Suppressor macrophage (primary cell): ENCODE measurements at regions not wholly inside any gene's neighbourhood (a gene's known extent, or its start where the extent isn't known, plus 50 kb on each side); places are given as distances from the start of the nearest gene placed in this dataset.

Experiments
- DNase-seq, 4 experiments: peaks; one replicate each; pipeline ENCODE4 v3.0.0-alpha.2; 2020 to 2022

DNA sequence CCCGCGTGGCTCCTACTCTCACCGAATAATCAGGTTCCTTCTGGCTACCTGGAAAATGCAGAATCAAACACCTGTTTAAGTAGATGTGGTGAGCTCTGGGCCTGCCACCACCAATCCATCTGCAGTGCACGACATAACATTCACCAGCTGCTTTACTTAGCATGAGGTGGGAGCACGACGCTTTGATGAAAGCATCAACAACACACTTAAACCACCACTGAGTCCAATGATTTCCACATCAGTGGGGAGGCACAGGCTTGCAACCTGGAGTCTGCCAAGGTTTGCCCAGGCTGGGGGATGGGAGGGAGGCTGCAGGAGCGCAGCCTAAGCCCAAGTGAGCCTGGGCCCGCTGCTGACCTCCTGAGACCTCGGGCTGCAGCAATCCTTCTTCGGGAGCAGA, 415.5 kb downstream of the MEIS1 start:
- DNase-seq, result no peak

DNA sequence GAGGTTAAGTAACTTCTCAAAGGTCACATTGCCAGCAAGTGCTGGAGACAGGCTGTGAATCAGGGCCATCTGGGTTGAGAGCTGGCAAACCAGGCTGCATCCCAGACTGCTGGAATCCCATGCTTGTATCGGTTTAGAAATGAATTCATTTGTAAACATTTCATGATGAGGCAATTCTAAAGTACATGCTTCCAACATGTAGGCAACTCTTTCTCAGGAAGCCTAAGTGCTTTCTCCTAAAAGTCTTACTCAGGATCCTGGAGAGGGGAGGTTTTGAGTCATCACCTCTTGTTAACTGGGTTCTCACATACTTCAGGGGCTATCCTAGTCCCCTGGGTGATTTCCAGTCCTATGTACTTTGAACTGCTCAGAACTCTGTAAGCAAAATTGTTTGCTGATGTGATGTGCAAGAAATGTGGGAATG, 416.5 kb downstream of the MEIS1 start:
- DNase-seq, result no peak

DNA sequence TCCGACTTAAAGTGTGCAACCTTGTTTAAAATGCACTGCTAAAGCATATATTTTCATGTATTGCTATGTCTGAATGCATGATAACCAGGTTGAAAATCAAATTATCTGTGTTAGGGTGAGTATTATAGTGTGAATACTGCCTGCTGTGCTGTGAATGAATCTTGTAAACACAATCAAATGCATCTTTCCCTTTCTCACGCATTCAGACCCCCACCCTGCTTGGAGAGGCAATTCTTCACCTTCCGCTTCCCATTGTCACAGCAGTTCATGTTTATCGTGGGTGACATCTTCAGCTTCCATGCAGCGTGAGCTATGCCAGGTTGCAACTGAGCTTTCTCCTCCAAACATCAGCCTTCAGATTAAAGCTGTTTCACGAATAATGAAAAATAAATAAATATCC, 418.0 kb downstream of the MEIS1 start:
- DNase-seq, result no peak

DNA sequence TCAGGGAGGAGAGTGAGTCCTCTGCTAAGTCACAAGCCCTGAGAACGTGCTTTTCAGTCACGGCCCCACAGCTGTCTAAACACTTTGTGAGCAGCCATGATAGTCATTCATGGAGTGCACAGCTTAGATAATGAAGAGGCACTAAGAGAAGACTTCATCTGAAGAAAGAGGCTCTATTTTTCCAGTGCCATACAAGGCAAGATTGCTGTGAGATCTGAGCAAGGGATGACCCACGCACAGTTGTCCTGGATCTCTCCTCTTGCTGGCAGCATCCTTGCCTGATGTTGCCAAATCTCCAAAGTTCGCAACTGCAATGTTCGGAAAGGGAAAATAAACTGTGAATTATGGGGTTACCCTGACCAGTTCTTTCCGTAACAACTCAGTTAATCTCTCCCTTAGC, 418.7 kb downstream of the MEIS1 start:
- DNase-seq, result no peak

DNA sequence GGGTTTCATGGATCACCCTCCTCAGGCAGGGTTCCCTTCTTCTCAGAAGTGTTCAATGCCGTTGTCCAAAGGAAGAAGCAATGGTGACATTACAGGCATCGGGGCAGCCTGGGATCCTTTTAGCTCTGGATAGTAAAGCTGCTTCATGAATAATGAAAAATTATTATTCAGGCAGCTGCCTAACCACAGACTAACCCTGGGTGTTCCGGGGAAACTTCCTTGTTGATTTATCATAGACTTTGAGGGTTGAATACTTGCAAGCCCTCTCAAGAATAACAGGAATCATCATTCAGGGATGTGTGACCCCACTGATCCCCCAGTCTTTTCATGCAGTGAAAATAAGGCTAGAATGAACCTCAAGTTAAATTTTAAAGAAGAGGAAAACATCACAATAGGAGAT, 419.4 kb downstream of the MEIS1 start:
- no peak for DNase-seq

DNA sequence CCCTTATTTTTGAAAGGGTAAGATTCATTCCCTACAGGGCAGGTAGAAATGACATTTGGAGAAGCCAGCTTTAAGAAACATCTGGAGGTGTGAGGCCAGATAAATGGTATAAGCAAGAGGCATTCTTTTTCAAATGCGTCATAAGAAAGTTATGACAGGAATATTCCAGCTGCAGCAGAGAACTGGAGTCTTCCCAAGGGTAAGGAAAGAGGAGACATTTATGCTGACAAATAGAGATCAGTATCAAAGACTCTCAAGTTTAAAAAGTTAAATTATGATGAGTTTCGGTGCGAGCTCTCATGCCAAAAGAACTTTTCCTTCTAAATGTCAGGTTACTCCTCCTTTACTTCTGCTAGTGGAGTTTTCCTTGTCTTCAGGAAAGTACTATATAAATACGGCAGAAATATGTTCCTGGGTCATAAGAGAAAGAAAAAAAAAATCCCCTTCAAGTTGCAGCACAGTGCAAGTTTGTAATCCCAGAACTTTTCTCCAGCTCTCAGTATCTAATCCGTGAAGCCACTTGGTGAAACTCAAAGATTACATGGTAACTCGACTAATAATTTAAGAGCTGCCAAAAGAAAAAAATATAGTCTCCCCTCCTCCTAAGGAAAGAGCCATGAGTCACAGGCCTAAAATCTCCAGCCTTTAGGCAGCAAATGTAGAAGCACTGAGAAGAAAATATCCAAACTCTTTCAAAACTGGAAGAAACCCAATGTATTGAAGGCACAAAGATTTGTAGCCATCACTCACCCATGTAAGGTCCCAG, 428.1 kb downstream of the MEIS1 start:
- no peak for DNase-seq

DNA sequence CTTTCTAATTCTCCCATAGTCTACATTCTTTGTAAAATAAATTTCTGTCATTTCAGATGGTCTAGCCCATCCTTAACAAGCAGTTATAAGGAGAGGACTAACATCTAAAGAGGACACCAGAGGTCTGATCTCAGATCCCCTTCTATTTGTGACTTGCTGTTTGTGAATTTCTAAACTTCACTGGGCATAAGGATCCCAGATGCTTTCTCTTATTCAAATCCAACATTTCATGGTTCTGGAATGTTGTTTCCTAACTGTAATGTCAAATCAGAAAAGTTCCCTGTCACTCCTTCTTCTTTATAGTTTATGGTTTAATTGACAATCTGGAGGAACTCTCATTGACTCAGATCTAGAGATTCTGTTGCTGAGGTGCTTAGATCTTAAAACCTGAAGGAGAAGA, 430.2 kb downstream of the MEIS1 start:
- DNase-seq, result no peak

DNA sequence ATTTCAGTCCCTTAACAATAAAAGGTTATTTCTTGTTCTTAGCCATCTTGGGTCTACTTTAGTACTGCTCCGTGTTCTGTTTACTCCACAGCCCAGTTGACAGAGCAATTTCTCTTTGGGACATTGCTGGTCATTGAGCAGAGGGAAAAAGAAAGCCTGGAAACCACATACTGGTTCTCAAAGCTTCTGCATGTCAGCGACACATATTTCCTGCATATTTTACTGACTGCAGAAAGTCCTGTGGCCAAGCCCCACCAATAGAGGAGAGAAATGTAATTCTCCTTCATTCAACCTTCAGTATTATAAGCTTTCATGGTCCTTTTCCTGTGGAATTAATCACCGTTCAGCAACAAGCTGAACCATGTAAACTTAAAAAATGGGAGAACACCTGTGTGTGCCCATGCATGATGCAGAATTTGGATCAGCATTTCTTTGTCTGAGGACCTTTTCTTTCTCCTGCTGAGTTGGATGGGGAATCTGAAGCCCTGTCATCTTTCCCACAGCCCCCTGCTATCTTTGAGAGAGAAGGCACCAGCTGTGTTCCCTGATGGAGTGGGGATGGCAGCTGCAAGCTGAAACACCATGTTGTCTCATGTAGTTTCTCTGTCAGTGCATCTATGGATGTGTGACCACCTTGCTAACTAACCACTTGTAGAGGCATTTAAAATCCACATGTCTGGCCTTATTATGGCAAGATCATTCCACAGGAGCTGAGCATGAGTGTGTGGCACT, 431.6 kb downstream of the MEIS1 start:
- no peak for DNase-seq

DNA sequence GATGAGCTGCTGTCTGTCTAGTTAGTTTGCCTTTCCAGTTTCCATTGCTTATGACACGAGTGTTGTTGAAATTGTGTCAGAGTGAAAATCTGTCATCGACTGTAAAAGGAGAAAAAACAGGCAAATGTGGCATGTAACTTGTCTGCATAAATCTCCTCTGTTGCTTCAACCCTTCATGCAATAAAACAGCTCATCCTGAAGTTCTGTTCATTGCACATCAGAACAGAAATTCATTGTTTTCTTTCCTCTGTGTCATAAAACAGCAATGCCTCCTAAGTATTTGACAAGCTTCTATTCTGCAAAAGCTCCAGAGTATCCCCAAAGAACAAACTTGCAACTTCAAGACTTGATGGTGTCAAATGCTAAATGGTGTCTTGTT, 432.1 kb downstream of the MEIS1 start:
- DNase-seq, result no peak

DNA sequence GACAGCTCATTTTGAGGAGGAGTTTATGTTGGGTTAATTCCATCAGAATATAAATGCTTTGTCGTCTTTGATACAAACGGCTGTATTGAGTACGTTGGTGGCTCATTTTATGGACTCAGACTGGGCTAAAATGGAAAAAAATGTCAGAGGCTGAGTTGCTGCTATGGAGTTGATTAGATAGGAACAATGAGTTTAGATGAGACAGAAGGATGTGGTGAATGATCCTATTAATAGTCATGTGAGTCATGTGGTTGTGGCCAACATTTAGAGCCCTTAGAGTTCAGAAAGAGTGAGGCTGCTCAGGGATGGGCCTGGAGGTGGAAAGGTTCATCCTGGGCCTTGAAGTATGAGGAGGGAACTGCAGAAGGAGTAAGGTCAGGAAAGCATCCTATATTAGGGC, 434.2 kb downstream of the MEIS1 start:
- DNase-seq, result no peak

DNA sequence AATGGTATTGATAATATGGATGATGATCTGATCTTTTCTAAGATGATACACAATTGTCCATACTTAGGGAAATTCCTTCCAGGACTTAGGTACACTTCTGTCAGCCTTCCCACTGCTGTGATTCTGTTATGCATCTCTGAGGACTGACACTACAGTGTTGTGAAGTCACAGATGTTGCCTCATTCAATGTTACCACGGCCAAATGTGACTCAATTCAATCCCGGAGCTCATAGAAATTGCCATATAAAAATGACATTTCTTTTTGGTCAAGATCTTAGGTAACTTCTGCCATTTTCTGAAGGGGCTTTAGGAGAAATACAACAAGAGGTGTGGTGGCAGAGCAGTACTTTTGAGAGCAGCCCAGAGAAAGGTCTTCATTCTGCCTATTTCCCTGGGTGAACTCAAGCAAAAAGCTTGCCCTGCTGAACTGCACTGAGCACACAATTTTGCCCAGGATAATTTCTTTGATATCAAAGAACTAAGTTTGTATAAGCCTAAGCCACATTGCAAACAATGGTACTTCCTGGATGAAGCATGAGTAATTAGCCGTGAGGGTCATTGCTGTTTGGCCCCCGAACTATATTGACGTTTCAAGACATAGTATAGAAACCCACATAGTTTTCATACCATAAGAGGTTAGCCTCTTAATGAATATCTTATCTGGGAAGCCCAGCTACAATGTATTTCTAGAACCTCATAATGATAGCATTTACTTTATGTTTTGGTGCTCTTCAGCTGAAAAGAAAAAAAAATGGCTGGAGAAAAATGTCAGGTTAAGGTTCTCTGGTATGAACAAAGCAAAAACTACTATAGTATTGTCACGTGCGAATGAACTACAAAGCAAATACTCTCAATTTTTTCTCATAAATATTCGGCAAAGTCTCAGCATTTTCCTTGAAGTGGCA, 437.4 kb downstream of the MEIS1 start:
- DNase-seq, result no peak

DNA sequence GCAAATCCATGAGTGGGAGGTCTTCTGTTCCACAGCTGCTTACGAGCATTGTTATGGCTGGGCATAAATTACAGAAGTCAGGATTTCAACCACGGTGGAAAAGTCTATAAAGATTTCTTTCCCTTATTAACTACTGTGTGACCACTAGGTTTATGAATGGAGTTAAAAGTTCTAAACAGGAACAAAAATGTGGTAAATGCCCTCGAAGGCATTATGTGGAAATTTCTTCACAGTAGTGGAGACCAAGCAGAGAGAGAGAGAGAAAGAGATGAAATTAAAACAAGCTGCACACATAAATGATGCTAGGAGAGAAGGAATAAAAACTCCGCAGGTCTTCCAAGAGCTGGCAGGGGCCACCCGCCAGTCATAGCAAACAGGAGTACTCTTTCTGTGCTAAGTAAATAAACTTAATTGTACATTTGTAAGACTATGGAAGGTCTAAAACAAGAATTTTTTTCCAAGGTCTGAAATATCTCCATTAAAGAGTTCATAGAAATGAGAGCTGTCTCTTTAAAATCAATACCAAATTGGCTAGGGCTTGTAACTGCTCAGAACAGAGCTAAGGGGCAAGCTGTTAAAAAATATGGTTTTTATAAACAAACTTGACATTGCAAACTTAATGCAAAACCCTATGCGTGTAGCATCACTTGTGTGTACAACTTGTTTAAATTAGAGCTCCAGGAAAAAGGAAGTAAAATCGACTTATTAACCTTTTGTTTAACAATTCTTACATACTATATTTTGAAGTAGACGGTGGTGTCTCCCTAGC, 438.2 kb downstream of the MEIS1 start:
- DNase-seq, result no peak

DNA sequence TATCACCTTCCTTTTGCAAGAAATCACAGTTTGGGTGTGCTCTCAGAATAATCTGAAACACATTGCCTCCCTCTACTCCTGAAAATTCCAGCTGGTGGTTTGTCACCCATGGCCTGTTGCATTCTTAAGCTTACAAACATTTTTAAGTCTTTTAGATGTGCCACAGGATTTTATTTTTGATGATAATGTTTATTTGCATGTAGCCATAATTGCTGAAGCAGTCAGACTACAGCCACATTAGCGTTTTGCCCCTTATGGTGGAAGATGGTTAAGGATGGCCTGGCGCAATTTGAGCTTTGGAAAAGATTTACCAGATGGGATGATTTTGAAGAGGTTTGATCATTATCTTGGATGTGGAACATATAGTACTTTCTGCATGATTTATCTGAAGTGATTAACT, 439.5 kb downstream of the MEIS1 start:
- DNase-seq, result no peak

DNA sequence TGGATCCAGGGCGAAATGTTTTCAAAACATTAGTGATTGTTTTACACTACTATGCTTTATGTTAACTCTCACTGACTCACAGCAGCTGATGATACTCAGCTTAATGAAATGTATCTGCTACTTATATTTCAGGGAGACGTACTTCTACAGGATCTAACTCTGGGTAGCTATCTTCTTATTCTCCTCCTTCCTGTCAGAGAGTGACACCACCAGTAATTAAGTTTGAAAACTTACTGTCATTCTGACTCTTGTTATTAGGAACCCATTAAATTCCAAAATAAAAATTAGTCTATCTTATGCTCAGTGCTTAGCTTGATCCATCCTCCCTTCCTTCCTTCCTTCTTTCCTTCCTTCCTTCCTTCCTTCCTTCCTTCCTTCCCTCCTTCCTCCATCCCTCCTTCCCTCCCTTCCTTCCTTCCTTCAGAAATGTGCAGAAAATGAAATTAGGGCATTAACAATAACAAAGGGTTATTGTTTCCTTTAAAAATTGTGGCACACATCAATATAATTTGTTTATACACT, 441.1 kb downstream of the MEIS1 start:
- DNase-seq, result no peak

DNA sequence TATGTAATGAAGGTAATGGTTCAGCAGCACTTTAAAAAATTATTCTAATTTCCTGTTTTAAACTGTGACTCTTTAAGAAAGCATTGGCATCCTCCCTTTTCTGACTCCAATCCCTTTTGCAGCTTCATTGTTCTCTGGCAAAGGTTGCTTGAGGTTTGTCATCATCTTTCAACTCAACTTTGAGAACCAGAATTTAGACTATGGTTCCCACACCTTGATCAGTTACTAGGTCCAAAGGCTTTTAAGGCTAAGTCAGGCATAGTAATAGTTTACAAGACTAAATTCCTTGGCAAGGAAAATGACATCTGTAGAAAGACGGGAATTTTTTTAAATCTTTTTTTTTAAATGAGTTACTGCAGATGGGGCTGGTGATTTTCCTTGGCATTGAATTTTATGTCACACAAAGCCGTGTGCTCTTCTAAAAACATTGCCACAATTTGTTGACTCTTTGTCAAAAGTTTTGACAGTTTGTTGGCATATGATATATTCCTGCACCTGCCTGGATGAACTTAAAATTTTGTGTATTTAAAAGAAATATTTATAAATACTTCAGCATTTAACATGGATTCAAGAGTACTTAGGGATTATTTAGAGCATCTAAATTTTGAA, 451.0 kb downstream of the MEIS1 start:
- no peak for DNase-seq

DNA sequence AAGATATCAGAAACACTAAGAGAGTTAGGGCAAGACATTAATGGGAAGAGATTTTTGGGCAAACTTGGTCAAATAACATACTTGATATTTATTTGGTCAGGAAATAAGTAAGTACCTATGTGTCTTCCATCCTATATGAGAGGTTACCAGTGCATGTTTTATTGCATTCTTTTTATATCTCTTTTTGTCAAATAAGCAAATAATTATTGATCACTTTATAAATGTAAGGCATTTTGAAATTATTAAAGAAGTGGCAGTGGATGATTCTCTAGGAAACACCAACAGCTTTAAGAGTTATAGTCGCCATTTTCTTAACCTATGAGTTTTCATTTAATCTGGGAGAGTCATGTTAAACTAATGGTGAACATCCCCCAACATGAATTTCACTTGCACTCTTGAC, 453.3 kb downstream of the MEIS1 start:
- DNase-seq, result no peak

DNA sequence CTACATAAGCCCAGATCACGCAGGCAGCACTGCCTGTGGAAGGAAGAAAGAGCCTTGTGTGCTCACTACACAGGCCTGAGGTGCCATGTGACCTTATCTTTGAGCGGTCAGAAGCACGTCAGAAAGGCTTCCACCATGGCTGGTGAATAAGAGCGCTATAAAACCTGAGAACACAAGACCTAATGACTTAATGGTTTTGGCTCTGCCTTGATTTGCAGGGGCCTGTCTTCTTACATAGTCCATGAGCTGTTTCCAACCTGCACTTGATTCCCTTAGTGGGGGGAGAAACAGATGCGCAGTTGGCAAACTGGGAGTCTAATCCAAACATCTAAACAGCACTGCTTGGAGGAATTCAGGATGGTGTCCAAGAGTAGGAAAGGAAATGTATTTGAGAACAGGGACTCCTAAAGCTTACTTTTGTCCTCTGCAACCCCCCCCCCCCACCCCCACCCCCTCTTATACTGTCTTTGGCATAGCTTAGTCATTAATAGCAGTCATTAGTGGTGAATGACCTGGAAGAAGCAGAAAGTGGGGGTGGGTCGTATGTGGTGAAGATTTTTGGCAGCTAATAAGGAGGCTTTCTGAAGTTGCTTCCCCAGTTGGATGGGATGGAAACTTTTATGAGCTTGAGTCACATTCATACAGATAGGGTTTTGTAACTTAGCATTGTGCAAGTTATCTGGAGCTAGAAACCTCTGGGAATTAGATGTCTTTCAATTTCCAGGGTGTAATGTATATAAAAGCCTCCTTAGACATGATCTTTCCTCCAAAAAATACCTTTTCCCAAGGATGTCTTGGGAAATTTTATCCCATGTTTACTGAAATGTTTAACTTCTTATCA, 454.1 kb downstream of the MEIS1 start:
- no peak for DNase-seq

DNA sequence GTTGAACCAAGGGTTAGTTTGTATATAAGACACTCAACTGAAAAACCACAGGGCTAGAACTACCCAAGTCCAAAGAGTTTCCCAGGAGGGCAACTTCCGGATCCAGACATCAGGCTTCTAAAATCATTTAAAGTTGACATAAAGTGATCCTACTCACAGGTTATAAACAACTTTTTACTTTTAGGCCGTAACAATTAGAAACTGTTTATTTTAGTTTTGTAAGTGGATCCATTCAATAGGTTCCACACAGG, 454.6 kb downstream of the MEIS1 start:
- no peak for DNase-seq

DNA sequence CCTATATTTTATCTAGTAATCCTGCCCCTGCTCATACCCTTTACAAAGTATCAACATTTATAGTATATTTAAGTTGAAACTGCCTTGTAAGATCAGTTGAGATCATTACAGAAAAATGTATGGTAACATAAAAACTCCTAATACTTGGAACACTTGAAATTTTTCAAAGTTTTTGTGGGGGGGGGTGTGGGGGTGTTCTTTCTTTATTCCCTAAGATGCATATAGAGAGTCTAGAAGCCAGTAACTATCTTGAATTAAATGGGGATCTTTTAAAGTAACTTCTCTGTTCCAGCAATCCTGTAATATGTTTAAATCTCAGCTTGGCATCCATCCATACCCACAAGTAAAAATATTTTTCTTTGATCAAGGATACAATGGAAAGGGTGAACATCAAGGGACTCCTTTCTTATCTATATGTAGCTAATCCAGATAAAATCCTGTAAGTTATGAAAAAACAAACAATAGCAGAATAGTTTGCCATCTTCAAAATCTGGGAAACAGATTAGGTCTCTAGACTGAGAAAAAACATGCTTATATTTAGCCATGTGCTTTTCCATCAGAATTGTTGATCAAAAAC, 455.3 kb downstream of the MEIS1 start:
- no peak for DNase-seq

DNA sequence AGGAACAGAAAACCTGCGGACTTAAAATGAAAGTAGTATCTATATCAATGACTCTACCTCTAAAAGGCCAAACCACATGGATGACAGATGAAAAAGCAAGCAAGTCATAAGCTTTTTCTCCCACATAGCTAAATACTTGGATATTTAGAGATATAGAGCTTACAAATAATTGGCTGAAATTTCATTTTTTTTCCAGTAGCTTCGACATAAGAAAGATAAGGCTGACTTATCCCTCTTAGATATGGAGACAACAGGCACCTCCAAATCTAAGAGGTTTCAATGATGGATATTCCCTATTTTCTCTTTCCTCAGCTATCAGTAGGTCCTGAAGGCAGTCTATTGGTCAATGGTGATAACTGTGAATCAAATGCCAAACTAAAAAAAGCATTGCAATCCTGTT, 460.3 kb downstream of the MEIS1 start:
- DNase-seq, result no peak

DNA sequence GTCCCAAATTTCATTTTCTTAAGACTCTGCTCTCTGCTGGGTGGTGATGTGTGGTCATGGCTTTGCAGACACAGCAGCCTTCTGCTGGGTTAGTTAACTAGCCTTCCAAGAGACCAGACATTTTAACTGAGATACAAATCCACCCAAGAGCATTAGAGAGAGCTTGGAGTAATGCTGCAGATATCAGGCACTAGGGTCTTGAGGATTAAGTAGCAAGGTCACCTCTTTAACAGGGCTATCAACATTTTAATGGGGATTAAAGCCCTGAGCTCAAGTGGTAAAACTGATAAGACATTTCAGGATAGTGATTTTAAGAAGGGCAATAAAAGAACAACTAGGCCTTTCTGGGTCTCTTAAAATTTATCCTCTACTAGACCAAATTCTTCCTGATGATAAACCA, 461.2 kb downstream of the MEIS1 start:
- no peak for DNase-seq
